Caki2 (cell line): ENCODE measurements at regions not wholly inside any gene's neighbourhood (a gene's known extent, or its start where the extent isn't known, plus 50 kb on each side); places are given as distances from the start of the nearest gene placed in this dataset.

Experiments used
- DNase-seq: peaks from one replicate; pipeline ENCODE4 v3.0.0-alpha.2; 2015; ENCODE audit warnings: low read depth
- in situ Hi-C: cut with HindIII; loops from 2 replicates; pipeline ENCODE4 v1.10.0; 2016; ENCODE audit warnings: low sequenced_read_pairs, low pct_unique_long_range_greater_than_20kb, mixed read lengths

DNA sequence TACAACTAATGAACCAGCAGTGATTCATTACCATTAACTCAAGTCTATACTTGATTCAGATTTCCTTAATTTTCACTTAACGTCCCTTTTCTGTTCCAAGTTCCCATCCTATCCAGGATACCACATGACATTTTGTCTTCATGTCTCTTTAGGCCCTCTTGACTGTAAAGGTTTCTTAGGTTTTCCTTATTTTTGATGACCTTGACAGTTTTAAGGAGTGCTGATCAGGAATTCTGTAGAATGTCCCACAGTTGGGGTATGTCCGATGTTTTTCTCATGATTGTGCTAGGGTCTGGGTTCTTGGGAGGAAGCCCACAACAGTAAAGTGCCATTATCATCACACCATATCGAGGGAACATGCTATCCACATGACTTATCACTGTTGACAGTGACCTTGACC lies 162.7 kb downstream of the PTPN20 start:
- no peak for DNase-seq
- in situ Hi-C loops = no loop called here

DNA sequence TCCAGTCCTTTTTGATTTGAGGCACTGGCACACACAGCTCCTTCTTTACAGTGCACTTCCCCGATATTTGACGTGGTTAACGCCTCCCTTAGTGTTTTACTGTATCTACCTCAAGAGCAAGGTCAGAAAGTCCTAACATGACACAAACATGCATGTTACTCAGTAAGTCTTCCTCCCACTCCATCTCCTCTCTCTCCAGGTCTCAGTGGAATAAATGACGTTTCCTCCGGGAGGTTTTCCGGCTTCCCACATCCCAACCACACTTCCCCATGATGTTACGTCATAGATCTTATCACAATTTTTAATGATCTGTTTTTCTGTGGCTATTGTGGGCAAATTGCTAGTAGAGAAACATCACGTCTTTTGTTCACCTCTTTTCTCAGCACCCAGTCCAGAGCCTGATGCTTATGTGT lies 165.7 kb downstream of the PTPN20 start:
- in situ Hi-C loops = no loop called here
- DNase-seq = no peak

- in situ Hi-C loops = no loop called here
Observed at GRCh38 chr10:47077386-47077785, 166.2 kb downstream of the PTPN20 start.

GRCh38 chr10:47077941-47078340 lies 166.7 kb downstream of the PTPN20 start:
- DNase-seq = no peak
- in situ Hi-C loops = no loop called here

More at GRCh38 chr10:47077386-47077785, 166.2 kb downstream of the PTPN20 start:
- DNase-seq = no peak

DNA sequence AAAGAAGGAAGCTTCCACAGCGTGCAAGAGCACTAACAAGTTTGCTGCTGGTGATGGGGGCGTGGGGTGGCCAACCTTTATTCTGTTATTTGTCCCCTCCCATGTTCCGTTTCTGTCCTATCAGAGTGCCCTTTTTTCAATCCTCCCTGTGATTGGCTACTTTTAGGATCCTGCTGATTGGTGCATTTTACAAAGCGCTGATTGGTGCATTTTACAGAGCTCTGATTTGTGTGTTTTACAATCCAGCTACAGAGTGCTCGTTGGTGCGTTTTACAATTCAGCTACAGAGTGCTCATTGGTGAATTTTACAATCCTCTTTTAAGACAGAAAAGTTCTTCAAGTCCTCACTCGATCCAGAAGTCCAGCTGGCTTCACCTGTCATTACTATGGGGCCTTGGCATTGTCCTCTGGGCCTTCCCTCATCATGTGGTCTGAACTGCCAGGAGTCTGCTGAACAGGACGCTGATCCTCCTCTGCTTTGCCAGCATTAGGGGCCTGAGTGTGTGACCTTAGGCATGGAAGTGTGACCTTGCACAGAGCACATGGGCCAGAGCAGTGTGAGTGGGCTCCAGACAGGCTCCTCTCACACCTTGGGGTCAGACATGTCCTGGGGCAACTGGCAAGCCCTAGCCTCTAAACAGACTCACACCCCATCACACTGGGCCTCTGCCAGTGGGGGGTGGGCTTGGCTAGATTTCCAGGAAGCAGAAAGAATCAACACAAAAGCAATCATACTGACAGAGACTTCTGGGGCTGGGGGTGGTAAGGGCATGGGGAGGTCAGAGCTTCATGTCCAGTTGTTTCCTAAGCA lies 167.4 kb downstream of the PTPN20 start:
- no peak for DNase-seq
- in situ Hi-C loops = no loop called here

DNA sequence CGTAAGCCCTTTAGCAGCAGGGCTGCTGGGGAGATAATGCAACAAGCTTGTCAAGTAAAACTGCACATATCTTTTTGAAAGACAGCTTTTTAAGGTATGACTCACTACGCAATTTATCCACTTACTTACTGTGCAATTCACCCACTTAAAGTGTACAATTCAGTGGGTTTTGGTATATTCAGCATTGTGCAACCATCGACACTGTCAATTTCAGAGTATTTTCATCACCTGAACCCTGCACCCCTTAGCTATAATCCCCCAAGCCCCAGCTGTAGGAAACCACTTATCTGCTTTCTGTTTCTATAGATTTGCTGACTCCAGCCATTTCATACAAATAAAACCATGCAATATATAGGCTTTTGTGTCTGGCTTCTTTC lies 168.0 kb downstream of the PTPN20 start:
- no peak for DNase-seq
- in situ Hi-C loops = no loop called here

DNA sequence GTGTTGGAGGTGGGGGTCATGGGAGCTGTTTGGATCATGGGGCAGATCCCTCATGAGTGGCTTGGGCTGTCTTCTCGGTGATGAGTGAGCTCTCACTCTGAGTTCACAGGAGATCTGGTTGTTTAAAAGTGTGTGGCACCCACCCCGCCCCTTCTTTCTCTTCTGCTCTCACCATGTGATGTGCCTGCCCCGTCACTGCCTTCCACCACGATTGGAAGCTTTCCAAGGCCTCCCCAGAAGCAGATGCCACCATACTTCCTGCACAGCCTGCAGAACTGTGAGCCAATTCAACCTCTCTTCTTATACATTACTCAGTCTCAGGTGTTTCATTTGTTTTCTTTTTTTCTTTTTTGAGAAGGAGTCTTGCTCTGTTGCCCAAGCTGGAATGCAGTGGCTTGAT lies 170.0 kb downstream of the PTPN20 start:
- no peak for DNase-seq
- in situ Hi-C loops = no loop called here

DNA sequence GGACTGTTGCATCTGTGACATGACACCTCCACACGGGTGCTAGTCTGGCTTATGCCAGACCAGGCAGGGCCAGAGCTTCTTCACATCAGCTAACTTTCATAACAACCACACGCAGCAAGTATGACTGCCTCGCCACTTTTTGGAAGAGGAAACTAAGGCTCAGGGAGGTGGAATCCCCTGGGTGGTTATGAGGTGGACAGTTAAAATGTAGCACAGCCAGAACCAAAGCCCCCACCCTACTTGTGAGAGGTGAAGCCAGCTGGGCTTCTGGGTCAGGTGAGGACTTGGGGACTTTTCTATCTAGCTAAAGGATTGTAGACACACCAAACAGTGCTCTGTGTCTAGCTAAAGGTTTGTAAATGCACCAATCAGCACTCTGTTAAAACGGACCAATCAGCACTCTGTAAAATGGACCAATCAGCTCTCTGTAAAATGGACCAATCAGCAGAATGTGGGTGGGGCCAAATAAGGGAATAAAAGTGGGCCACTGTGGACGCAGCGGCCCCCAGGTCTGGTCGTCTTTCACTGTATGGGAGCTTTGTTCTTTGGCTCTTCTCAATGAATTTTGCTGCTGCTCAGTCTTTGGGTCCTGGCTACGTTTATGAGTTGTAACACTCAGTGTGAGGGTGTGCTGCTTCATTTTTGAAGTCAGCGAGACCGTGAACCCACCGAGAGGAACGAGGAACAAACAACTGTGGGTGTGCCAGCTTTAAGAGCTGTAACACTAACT lies 171.0 kb downstream of the PTPN20 start:
- in situ Hi-C loops = no loop called here
- DNase-seq = no peak

GRCh38 chr10:47087667-47088066 lies 176.4 kb downstream of the PTPN20 start:
- in situ Hi-C loops = no loop called here
- DNase-seq = no peak

DNA sequence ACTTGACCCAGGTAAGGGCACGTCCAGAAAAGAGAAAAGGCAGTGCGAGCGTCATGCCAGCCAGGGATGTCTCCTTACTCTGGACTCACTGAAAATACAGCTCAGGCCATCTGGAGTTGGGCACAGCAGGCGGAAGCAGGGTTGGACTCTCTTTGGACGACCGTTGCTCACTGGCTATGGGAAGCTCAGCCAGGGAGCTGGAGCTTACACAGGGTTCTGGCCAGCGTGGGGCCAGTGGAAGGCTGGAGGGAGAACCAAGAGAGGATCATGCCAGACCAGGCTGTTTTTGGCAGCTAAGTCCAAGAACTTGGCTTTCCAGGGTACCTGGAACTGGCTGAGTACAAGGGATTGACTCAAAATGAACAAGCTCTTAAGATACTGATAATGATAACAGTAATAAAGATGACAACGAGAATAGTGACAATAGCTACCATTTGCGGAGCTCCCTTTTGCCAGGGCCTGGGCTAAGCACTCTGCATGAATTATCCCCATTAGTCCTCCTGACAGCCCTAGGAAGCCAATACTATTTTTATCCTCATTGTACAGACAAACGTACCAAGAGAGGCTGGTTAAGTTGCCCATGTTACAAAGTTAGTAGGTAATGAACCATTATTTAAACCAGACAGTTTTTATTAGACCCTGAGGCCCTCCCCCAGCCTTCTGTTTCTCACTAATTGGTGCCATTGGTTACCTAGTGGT lies 177.6 kb downstream of the PTPN20 start:
- no peak for DNase-seq
- in situ Hi-C loops = no loop called here

DNA sequence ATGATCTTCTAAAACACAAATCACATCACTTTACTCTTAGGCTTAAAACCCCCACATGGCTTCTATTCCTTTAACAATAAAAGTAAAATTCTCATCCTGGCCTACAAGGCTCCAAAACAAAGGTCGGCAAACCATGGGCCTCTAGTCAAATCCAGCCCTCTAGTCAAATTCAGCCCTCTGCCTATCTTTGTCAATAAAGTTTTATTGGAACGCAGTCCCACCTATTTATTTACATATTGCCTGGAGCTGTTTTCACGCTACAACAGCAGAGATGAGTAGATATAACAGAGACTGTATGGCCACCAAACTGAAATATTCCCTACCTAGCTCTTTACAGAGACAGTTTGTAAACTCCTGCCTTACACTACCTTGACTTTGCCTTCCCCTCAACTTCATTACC lies 178.8 kb downstream of the PTPN20 start:
- DNase-seq = no peak
- in situ Hi-C loops = no loop called here

DNA sequence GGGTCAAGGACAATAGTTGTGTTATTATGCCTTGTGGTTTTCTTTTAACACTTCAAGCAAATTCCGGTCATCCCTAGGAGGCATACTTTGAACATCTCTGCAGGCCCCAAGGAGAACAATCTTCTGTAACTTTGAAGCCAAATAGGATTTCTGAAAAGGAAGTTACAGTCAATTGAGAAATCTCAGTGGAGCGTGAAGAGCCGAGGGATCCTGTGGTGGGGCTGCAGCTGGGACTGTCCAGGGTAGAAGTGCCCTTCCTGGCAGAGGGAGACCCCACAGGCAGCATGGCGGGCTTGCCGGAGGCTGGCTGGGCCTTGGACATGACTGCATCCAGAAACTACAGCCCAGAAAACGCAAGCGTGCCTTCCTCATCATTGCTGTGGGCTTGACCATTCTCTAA lies 179.7 kb downstream of the PTPN20 start:
- in situ Hi-C loops = no loop called here
- DNase-seq = no peak

- no peak for DNase-seq
Observed at GRCh38 chr10:47091421-47091820, 180.2 kb downstream of the PTPN20 start.

GRCh38 chr10:47092376-47092775 lies 181.1 kb downstream of the PTPN20 start:
- in situ Hi-C loops = no loop called here
- DNase-seq = no peak

More at GRCh38 chr10:47091421-47091820, 180.2 kb downstream of the PTPN20 start:
- in situ Hi-C loops = no loop called here

- in situ Hi-C loops = no loop called here
- no peak for DNase-seq
Observed at GRCh38 chr10:47092831-47093230, 181.6 kb downstream of the PTPN20 start.

- DNase-seq = no peak
- in situ Hi-C loops = no loop called here
Observed at GRCh38 chr10:47094126-47094525, 182.9 kb downstream of the PTPN20 start.

- in situ Hi-C loops = no loop called here
- DNase-seq = no peak
Observed at GRCh38 chr10:47094636-47095035, 183.4 kb downstream of the PTPN20 start.

GRCh38 chr10:47095211-47095610 lies 184.0 kb downstream of the PTPN20 start:
- no peak for DNase-seq
- in situ Hi-C loops = no loop called here
